Nephron (organoid): ENCODE measurements at regions not wholly inside any gene's neighbourhood (a gene's known extent, or its start where the extent isn't known, plus 50 kb on each side); places are given as distances from the start of the nearest gene placed in this dataset.

Experiments used
- H3K27ac Mint-ChIP-seq, 3 experiments: 2 replicates each; pipeline ENCODE4 v1.8.0; 2020; ENCODE audit warnings: mixed read lengths in 3 of 3, mild to moderate bottlenecking in 2 of 3, moderate library complexity in 1 of 3
- H3K27me3 Mint-ChIP-seq: 2 replicates; pipeline ENCODE4 v1.8.0; 2021; ENCODE audit warnings: low read depth, mild to moderate bottlenecking, moderate library complexity, mixed read lengths
- H3K36me3 Mint-ChIP-seq: 2 replicates; pipeline ENCODE4 v1.8.0; 2020; ENCODE audit warnings: low read depth, mixed read lengths
- H3K4me1 Mint-ChIP-seq: 2 replicates; pipeline ENCODE4 v1.8.0; 2020; ENCODE audit warnings: mixed read lengths
- H3K4me3 Mint-ChIP-seq, 3 experiments: 2 replicates each; pipeline ENCODE4 v1.8.0; 2020; ENCODE audit warnings: mild to moderate bottlenecking in 3 of 3, mixed read lengths in 3 of 3, moderate library complexity in 2 of 3
- H3K9me3 Mint-ChIP-seq: 2 replicates; pipeline ENCODE4 v1.8.0; 2020; ENCODE audit warnings: mixed read lengths
- TF ChIP-seq, protein P1 (sequence below), 3 experiments: fragments of 200-600 bp; sonication (generic); IDR thresholded peaks; one replicate each; pipeline ENCODE4 v1.5.0; 2021; ENCODE audit warnings: antibody characterized with exemption in 3 of 3; ENCODE audit not compliant: unreplicated experiment in 3 of 3

DNA sequence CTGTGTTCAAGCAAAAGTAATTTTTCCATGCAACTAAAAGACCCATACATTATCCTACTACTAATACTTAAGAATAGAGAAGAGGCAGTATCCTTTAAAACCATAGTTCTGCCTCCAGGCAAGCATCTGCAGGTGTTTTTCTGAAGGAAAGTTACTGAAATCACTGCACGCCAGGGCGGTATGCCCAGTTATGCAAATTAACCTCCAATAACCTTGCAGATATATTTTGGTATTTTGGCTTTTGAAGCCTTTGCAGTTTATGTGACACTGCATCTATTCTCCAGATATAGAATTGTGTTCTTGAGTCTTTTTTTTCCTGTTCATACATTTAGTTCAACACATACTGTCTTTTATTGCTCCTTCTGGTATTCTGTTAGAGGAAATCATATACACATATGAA, 346.2 kb upstream of the PDGFD start:
- TF ChIP-seq, protein P1, sequence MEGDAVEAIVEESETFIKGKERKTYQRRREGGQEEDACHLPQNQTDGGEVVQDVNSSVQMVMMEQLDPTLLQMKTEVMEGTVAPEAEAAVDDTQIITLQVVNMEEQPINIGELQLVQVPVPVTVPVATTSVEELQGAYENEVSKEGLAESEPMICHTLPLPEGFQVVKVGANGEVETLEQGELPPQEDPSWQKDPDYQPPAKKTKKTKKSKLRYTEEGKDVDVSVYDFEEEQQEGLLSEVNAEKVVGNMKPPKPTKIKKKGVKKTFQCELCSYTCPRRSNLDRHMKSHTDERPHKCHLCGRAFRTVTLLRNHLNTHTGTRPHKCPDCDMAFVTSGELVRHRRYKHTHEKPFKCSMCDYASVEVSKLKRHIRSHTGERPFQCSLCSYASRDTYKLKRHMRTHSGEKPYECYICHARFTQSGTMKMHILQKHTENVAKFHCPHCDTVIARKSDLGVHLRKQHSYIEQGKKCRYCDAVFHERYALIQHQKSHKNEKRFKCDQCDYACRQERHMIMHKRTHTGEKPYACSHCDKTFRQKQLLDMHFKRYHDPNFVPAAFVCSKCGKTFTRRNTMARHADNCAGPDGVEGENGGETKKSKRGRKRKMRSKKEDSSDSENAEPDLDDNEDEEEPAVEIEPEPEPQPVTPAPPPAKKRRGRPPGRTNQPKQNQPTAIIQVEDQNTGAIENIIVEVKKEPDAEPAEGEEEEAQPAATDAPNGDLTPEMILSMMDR (IDR thresholded peaks at IDR 0.05; ENCODE audit: unreplicated experiment in 3 of 3): no peak
- Mint-ChIP-seq H3K27ac (no peak overlapping the region), H3K4me1 (no peaks in the 10 kb centered on the region), H3K4me3 (no peak overlapping the region), H3K9me3 (no peaks in the 10 kb centered on the region), H3K36me3 (no peaks in the 10 kb centered on the region), H3K27me3 (no peaks in the 10 kb centered on the region)

DNA sequence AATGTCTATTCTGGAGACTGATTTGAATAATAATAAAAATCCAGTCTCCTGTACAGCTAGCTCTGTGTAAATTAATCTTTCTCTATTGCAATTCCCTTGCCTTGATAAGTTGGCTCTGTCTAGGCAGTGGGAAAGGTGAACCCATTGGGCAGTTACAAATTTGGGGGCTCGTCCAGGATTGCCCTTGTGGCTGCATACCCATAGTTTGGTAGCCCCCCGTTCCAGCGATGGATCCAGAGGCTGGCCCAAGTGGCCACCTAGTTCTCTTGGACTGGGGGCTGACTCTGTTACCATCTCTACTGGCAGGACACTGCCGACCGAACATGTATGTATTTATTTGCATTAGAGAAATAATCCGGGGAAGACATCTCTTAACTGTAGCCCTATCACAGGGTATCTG, 326.2 kb upstream of the PDGFD start:
- Mint-ChIP-seq H3K4me3 (no peak overlapping the region), H3K27ac (no peak overlapping the region), H3K36me3 (peaks cover 4% of the 10 kb centered on the region), H3K9me3 (peaks cover 32% of the 10 kb centered on the region), H3K27me3 (no peaks in the 10 kb centered on the region), H3K4me1 (peaks cover 9% of the 10 kb centered on the region)
- TF ChIP-seq, protein P1 (IDR thresholded peaks at IDR 0.05; ENCODE audit: unreplicated experiment in 3 of 3): no peak

DNA sequence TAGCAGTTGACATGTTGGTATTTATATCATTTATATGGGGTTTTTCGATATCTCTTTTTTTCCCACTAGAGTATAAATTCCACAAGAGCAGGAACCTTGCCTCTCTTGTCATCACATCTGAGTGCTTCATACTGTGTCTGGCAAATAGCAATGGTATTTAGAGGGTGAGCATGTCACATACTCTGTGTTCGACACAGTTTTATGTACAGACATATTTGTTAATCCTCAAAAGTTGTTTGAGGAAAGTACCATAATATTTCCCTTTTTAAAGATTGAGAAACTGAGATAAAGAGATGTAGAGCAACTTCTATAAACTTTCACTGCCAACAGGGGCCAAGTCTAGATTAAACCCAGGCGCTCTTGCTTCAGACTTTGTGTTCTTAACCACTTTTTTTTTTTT, 324.6 kb upstream of the PDGFD start:
- no peak overlapping the region for H3K27ac Mint-ChIP-seq
- TF ChIP-seq, protein P1 (IDR thresholded peaks at IDR 0.05; ENCODE audit: unreplicated experiment in 3 of 3): no peak
- H3K9me3 Mint-ChIP-seq: peaks cover 23% of the 10 kb centered on the region
- H3K4me1 Mint-ChIP-seq: peaks cover 9% of the 10 kb centered on the region
- no peaks in the 10 kb centered on the region for H3K27me3 Mint-ChIP-seq
- H3K36me3 Mint-ChIP-seq: peaks cover 4% of the 10 kb centered on the region
- no peak overlapping the region for H3K4me3 Mint-ChIP-seq

GRCh38 chr11:104487046-104487806, 323.3 kb upstream of the PDGFD start:
- TF ChIP-seq, protein P1 (IDR thresholded peaks at IDR 0.05; ENCODE audit: unreplicated experiment in 3 of 3): no peak
- Mint-ChIP-seq H3K9me3 (peaks cover 31% of the 10 kb centered on the region), H3K4me1 (peaks cover 9% of the 10 kb centered on the region), H3K4me3 (no peak overlapping the region), H3K27ac (peak overlapping the region; percentile 55 to 92 (median 88)), H3K36me3 (peaks cover 4% of the 10 kb centered on the region), H3K27me3 (no peaks in the 10 kb centered on the region)

GRCh38 chr11:104484804-104485554, 321.0 kb upstream of the PDGFD start:
- Mint-ChIP-seq H3K4me3 (no peak overlapping the region), H3K27ac (peak overlapping the region; percentile 38 to 61 (median 42)), H3K9me3 (peaks cover 27% of the 10 kb centered on the region), H3K36me3 (peaks cover 9% of the 10 kb centered on the region), H3K27me3 (no peaks in the 10 kb centered on the region), H3K4me1 (peaks cover 9% of the 10 kb centered on the region)
- TF ChIP-seq, protein P1 (IDR thresholded peaks at IDR 0.05; ENCODE audit: unreplicated experiment in 3 of 3): no peak
